SK-N-MC (cell line): ENCODE measurements at regions not wholly inside any gene's neighbourhood (a gene's known extent, or its start where the extent isn't known, plus 50 kb on each side); places are given as distances from the start of the nearest gene placed in this dataset.

Source experiments
- DNase-seq: peaks from one replicate; pipeline ENCODE4 v3.0.0-alpha.2; 2011; ENCODE audit warnings: low read depth, low spot score
- H3K27ac ChIP-seq: fragments of 200-600 bp; sonication (generic); 2 replicates; pipeline ENCODE4 v1.5.1; 2016; ENCODE audit warnings: mixed run types
- H3K36me3 ChIP-seq: fragments of 200-600 bp; sonication (generic); 2 replicates; pipeline ENCODE4 v1.6.1; 2017; ENCODE audit warnings: antibody characterized with exemption, low read length, mixed read lengths; ENCODE audit not compliant: insufficient read depth
- H3K4me3 ChIP-seq: fragments of 200-600 bp; sonication (generic); 2 replicates; pipeline ENCODE4 v1.5.1; 2016
- H3K9ac ChIP-seq: fragments of 200-600 bp; sonication (generic); 2 replicates; pipeline ENCODE4 v1.8.0; 2017; ENCODE audit warnings: mixed run types, mixed read lengths; ENCODE audit not compliant: insufficient read length
- H3K9me3 ChIP-seq: fragments of 200-600 bp; sonication (generic); 2 replicates; pipeline ENCODE4 v1.6.1; 2017; ENCODE audit warnings: low read depth, mild to moderate bottlenecking, antibody characterized with exemption, low read length, moderate library complexity, mixed read lengths
- EZH2 ChIP-seq: fragments of 200-600 bp; sonication (generic); IDR thresholded peaks from one replicate; pipeline ENCODE4 v1.6.1; 2017; ENCODE audit warnings: antibody characterized with exemption
- FOXP2 ChIP-seq: optimal IDR thresholded peaks from 2 replicates; pipeline ENCODE3; 2011; ENCODE audit warnings: mild to moderate bottlenecking, moderate library complexity; ENCODE audit not compliant: insufficient read depth; ENCODE audit errors: extremely low read length, control extremely low read depth
- POLR2AphosphoS5 ChIP-seq: IDR thresholded peaks from 2 replicates; pipeline ENCODE4 v1.6.1; 2012; ENCODE audit warnings: mild to moderate bottlenecking, low read depth, low read length, borderline replicate concordance

DNA sequence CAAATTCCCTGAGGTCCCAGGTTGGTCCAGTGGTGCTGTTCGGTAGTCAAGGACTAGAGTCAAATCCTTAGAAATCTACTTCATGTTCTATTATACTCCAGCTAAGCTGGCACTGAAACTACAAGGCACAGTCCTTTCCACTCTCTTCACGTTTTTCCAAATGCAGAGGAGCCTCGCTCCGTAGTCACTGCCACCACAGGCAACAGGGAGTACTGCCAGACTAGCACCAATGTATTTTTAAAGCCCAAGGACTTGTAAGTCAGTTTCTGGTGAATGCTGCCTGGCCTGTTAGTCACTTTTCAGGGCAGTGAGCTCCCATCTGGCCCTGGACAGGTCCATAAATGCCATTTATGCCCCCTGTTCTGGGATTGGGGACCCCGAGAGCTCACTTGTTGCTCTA lies 323.5 kb downstream of the FAM47A start:
- H3K27ac ChIP-seq: no peak overlapping the region
- TF ChIP-seq FOXP2: no peak
- TF ChIP-seq EZH2: no peak
- TF ChIP-seq POLR2AphosphoS5: no peak
- DNase-seq: no peak
- H3K4me3 ChIP-seq: no peak overlapping the region
- H3K9ac ChIP-seq: no peak overlapping the region
- no peaks in the 10 kb centered on the region for H3K9me3 ChIP-seq
- no peaks in the 10 kb centered on the region for H3K36me3 ChIP-seq

DNA sequence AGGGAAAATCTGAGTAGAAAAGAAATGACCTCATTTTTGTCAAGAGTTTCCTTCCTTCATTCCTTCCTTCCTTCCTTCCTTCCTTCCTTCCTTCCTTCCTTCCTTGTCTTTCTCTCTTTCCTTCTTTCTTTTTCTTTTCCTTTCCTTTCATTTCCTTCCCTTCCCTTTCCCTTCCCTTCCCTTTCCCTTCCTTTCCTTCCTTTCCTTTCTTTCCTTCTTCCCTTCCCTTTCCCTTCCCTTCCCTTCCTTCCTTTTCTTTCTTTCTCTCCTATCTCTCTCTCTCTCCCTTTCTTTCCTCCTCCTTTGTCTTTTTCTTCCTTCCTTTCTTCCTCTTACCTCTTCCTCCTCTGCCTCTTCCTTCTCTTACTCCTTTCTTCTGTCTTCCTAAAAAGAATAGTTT lies 347.6 kb downstream of the FAM47A start:
- DNase-seq: no peak
- Histone ChIP-seq H3K36me3 (no peaks in the 10 kb centered on the region), H3K4me3 (no peak overlapping the region), H3K9me3 (no peaks in the 10 kb centered on the region), H3K27ac (no peak overlapping the region), H3K9ac (no peak overlapping the region)
- TF ChIP-seq EZH2 (no peak), POLR2AphosphoS5 (no peak), FOXP2 (no peak)

DNA sequence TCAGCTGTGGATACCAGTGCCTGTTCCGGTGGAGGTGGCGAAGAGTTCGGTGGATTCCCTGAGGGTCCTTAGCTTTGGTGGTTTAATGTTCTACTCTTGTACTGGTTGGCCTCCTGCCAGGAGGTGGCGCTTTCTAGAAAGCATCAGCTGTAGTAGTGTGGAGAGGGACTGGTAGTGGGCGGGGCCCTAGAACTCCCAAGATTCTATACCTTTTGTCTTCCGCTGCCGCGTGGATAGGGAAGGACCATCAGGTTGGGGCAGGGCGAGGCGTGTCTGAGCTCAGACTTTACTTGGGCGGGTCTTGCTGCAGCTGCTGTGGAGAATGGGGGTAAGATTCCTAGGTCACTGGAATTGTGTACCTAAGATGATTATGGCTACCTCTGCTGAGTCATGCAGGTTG lies 390.3 kb downstream of the FAM47A start:
- no peak for TF ChIP-seq FOXP2
- no peak for TF ChIP-seq EZH2
- TF ChIP-seq POLR2AphosphoS5: no peak
- H3K9me3 ChIP-seq: no peaks in the 10 kb centered on the region
- no peak overlapping the region for H3K9ac ChIP-seq

DNA sequence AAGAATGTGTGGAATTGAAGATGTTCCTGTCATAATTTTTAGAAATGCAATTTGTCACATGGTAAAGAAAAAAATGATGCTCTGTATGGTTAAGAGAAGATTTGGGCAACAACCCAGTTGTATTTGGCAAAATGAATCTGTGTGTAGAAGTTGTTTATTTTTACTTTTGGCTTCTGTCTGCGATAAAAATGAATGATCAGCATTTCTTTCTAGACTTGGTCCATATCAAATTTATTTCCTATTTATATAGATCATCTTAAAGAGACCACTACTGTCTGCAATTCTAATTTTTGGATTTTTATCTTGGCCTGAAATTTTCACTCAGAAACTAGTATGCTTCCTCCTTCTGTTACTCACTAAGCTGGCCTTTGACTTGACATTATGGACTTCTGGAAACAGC lies 396.9 kb downstream of the FAM47A start:
- H3K9ac ChIP-seq: no peak overlapping the region
- H3K27ac ChIP-seq: no peak overlapping the region
- DNase-seq: no peak
- H3K36me3 ChIP-seq: no peaks in the 10 kb centered on the region
- H3K9me3 ChIP-seq: no peaks in the 10 kb centered on the region
- H3K4me3 ChIP-seq: no peak overlapping the region
- TF ChIP-seq EZH2: no peak
- TF ChIP-seq FOXP2: no peak
- no peak for TF ChIP-seq POLR2AphosphoS5

More for the DNA sequence above, 390.3 kb downstream of the FAM47A start:
- Histone ChIP-seq H3K4me3 (no peak overlapping the region), H3K36me3 (no peaks in the 10 kb centered on the region), H3K27ac (no peak overlapping the region)
- no peak for DNase-seq

DNA sequence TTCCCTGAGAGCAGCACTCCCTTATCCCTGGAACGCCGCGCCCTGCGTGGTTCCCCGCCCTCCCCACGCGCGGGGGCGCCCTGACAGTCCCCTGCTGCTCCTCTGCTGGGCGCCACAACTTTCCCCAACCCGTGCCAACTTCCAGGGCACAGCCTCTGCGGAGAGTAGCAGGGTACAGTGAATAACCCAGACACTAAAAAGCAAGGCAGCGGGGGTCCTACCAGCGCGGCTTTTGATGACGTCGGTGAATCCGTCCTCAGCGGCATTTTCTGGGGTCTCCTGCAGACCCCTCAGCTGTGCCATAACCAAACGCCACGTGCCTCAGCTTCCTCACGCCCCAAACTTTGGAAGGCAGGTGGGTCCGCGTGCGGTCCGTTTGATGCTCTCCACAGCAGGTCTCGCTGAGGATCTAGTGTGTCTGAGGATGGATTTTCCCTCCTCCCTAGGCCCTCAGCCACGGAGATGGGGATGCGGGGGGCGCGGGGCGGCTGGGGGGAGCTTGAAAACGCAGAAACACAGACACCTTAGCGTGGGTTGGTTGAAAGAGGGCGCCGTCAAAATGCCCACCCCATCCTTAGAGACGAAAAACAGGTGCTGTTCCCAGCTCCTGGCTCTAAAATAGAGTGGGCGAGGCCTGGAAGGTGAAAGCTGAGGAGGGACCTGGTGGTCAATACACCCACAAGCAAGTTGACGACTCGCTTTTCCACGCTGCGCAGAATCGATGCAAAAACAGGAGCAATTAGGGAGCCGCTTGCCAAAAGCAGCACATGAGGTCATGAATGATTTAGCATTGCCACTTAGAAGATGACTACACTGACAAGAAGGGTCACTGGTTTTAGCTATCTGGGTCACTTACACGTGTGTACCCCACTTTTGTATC lies 405.6 kb downstream of the FAM47A start:
- Histone ChIP-seq H3K4me3 (peak overlapping the region; percentile 76), H3K9me3 (no peaks in the 10 kb centered on the region), H3K27ac (no peak overlapping the region), H3K9ac (peak overlapping the region; percentile 50), H3K36me3 (no peaks in the 10 kb centered on the region)
- no peak for TF ChIP-seq FOXP2
- no peak for TF ChIP-seq POLR2AphosphoS5
- no peak for TF ChIP-seq EZH2
- DNase-seq: no peak

DNA sequence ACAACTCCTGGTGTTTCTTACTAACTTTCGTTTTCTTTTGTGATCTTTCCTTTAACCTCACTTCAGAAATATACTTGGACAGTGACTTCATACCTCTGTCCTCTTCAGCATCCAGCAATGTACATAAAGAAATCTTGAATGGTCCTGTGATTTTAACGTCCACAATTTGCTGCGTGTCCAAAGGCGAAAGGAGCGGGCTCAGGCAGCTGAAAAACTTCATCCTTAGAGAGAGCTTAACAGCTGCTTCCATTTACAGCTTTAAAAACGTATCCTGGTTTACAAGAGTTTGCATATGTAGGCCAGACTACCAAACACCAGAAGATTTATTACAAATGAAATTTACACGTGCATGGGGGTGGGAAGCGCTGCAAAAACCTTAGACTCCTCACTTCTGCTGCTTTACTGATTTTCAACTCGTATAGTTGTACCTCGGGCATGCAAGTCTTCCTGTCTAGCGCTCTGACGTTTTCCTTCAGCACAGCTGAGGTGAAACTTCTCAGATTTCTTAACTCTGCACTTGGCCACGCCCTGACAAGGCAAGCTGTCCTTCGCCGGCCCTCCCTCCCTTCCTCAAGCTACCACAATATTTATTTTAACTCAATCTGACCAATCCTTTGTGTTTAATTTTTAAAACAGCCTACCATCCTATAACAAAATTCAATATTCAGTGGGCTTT lies 406.4 kb downstream of the FAM47A start:
- H3K27ac ChIP-seq: no peak overlapping the region
- peak overlapping the region; percentile 76 for H3K4me3 ChIP-seq
- no peak for DNase-seq

DNA sequence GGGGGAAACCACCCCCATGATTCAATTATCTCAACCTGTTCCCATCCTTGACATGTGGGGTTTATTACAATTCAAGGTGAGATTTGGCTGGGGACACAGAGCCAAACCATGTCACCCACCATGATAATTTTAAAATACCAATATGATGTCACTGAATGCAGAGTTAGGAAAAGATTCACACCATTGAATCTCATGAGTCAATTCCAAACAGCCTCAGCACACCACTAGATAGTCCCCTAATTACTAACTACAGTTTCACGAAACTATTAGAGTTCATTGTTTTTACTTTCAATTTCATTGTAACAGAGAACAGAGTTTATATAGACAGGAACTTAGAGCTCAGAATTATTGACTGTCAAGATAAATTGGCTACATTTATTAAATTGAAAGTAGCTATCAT lies 410.2 kb downstream of the FAM47A start:
- TF ChIP-seq EZH2: no peak
- Histone ChIP-seq H3K36me3 (no peaks in the 10 kb centered on the region), H3K9me3 (no peaks in the 10 kb centered on the region), H3K9ac (no peak overlapping the region), H3K27ac (no peak overlapping the region), H3K4me3 (no peak overlapping the region)
- DNase-seq: no peak

More for the DNA sequence above, 406.4 kb downstream of the FAM47A start:
- no peaks in the 10 kb centered on the region for H3K9me3 ChIP-seq
- no peak for TF ChIP-seq FOXP2
- no peak for TF ChIP-seq POLR2AphosphoS5
- no peak for TF ChIP-seq EZH2
- no peaks in the 10 kb centered on the region for H3K36me3 ChIP-seq
- peak overlapping the region; percentile 50 for H3K9ac ChIP-seq

DNA sequence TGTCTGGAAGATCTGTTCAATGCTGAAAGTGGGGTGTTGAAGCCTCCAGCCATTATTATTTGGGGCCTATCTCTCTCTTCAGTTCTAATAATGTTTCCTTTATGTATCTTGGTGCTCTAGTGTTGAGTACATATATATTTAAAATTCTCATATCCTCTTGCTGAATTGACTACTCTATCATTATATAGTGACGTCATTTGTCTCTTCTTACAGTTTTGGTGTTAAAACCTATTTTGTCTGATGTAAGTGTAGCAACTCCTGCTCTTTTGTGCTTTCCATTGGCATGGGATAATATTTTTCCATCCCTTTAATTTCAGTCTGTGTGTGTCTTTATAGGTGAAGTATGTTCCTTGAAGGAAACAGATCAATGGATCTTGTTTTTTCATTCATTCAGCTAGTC lies 446.0 kb downstream of the FAM47A start:
- DNase-seq: no peak
- TF ChIP-seq POLR2AphosphoS5: no peak
- TF ChIP-seq EZH2: no peak
- no peak for TF ChIP-seq FOXP2
- Histone ChIP-seq H3K27ac (no peak overlapping the region), H3K4me3 (no peak overlapping the region), H3K9me3 (no peaks in the 10 kb centered on the region), H3K36me3 (no peaks in the 10 kb centered on the region), H3K9ac (no peak overlapping the region)
